HepG2 (cell line): ENCODE measurements at regions not wholly inside any gene's neighbourhood (a gene's known extent, or its start where the extent isn't known, plus 50 kb on each side); places are given as distances from the start of the nearest gene placed in this dataset.
A peak's percentile ranks its signal among the peaks of the same experiment; 100 is the strongest.

Source experiments
- ARHGAP35 ChIP-seq: sonication (generic); formaldehyde crosslinking; IDR thresholded peaks from 2 replicates; pipeline ENCODE4 v1.9.0; 2022; ENCODE audit warnings: mild to moderate bottlenecking, inconsistent platforms, moderate library complexity, missing genetic modification reagents, borderline replicate concordance
- ATF7-NPFF ChIP-seq: sonication (generic); formaldehyde crosslinking; IDR thresholded peaks from 2 replicates; pipeline ENCODE4 v1.8.1; 2023; ENCODE audit warnings: mild to moderate bottlenecking, low read depth, missing genetic modification reagents, moderate library complexity
- CBX5 ChIP-seq: sonication (generic); formaldehyde crosslinking; IDR thresholded peaks from 2 replicates; pipeline ENCODE4 v1.4.0; 2020; ENCODE audit warnings: missing genetic modification reagents, borderline replicate concordance
- CEBPB ChIP-seq: IDR thresholded peaks from 2 replicates; pipeline ENCODE4 v1.6.1; 2011; ENCODE audit warnings: low read depth, low read length, improper control_type of control experiment, borderline replicate concordance
- DR1 ChIP-seq: sonication (generic); formaldehyde crosslinking; IDR thresholded peaks from 2 replicates; pipeline ENCODE4 v1.8.0; 2021; ENCODE audit warnings: mild to moderate bottlenecking, missing genetic modification reagents, inconsistent platforms
- FOXA1 ChIP-seq, 2 experiments: fragments of 450-650 bp in 1 of 2; sonication (generic) in 1 of 2; formaldehyde crosslinking in 1 of 2; IDR thresholded peaks; 2 replicates each; pipeline versions ENCODE4 v1.4.0 to v1.6.1; 2016 to 2020; ENCODE audit warnings: missing genetic modification reagents in 1 of 2
- GATA4 ChIP-seq: sonication (generic); IDR thresholded peaks from 2 replicates; pipeline ENCODE4 v1.6.1; 2016; ENCODE audit warnings: antibody characterized with exemption, low read depth, borderline replicate concordance
- HDAC1 ChIP-seq: sonication (generic); formaldehyde crosslinking; IDR thresholded peaks from 2 replicates; pipeline ENCODE4 v1.5.1; 2020; ENCODE audit warnings: mild to moderate bottlenecking, missing genetic modification reagents
- RCOR2 ChIP-seq: IDR thresholded peaks from 2 replicates; pipeline ENCODE4 v1.6.1; 2016; ENCODE audit warnings: missing biosample characterization, missing genetic modification reagents
- SMC3 ChIP-seq: IDR thresholded peaks from 2 replicates; pipeline ENCODE4 v1.6.1; 2011; ENCODE audit warnings: low read length, improper control_type of control experiment
- SOX6 ChIP-seq, 2 experiments: fragments of 450-650 bp in 1 of 2; sonication (generic) in 1 of 2; formaldehyde crosslinking in 1 of 2; IDR thresholded peaks; 2 replicates each; pipeline versions ENCODE4 v1.4.0 to v1.6.1; 2017 to 2020; ENCODE audit warnings: antibody characterized with exemption in 1 of 2, mild to moderate bottlenecking in 1 of 2, missing genetic modification reagents in 1 of 2
- TBX3 ChIP-seq: fragments of 450-650 bp; IDR thresholded peaks from 2 replicates; pipeline ENCODE4 v1.6.1; 2017; ENCODE audit warnings: antibody characterized with exemption, mild to moderate bottlenecking, inconsistent platforms, borderline replicate concordance
- TCF7L2 ChIP-seq: IDR thresholded peaks from 2 replicates; pipeline ENCODE4 v1.6.1; 2011; ENCODE audit warnings: mild to moderate bottlenecking, low read depth, low read length, moderate library complexity
- ZNF274 ChIP-seq: sonication (generic); formaldehyde crosslinking; IDR thresholded peaks from 2 replicates; pipeline ENCODE4 v1.5.1; 2020; ENCODE audit warnings: mild to moderate bottlenecking, missing genetic modification reagents
- ZNF331 ChIP-seq: sonication (generic); formaldehyde crosslinking; IDR thresholded peaks from 2 replicates; pipeline ENCODE4 v1.4.0; 2020; ENCODE audit warnings: missing genetic modification reagents
- ZNF350 ChIP-seq: sonication (generic); formaldehyde crosslinking; IDR thresholded peaks from 2 replicates; pipeline ENCODE4 v1.4.0; 2020; ENCODE audit warnings: mild to moderate bottlenecking, low read depth, missing genetic modification reagents, borderline replicate concordance
- ZNF530 ChIP-seq: sonication (generic); formaldehyde crosslinking; IDR thresholded peaks from 2 replicates; pipeline ENCODE4 v1.5.0; 2020; ENCODE audit warnings: low read depth, mild to moderate bottlenecking, missing genetic modification reagents
- ZNF549 ChIP-seq: sonication (generic); formaldehyde crosslinking; IDR thresholded peaks from 2 replicates; pipeline ENCODE4 v1.5.0; 2020; ENCODE audit warnings: missing genetic modification reagents
- ZNF720 ChIP-seq: sonication (generic); formaldehyde crosslinking; IDR thresholded peaks from 2 replicates; pipeline ENCODE4 v1.4.0; 2020; ENCODE audit warnings: missing genetic modification reagents
- TF ChIP-seq, protein P1 (sequence below): IDR thresholded peaks from 2 replicates; pipeline ENCODE4 v1.6.1; 2016; ENCODE audit warnings: mild to moderate bottlenecking
- TF ChIP-seq, protein P2 (sequence below): IDR thresholded peaks from 2 replicates; pipeline ENCODE4 v1.6.1; 2018; ENCODE audit warnings: missing genetic modification reagents, mild to moderate bottlenecking, missing compliant biosample characterization
- TF ChIP-seq, protein P3 (sequence below): sonication (generic); formaldehyde crosslinking; IDR thresholded peaks from 2 replicates; pipeline ENCODE4 v1.5.0; 2020; ENCODE audit warnings: missing genetic modification reagents
- TF ChIP-seq, protein P4 (sequence below): sonication (generic); formaldehyde crosslinking; IDR thresholded peaks from 2 replicates; pipeline ENCODE4 v1.5.0; 2020; ENCODE audit warnings: mild to moderate bottlenecking, missing genetic modification reagents
- TF ChIP-seq, protein P5 (sequence below): sonication (generic); formaldehyde crosslinking; IDR thresholded peaks from 2 replicates; pipeline ENCODE4 v1.5.0; 2020; ENCODE audit warnings: missing genetic modification reagents
- TF ChIP-seq, protein P6 (sequence below): sonication (generic); formaldehyde crosslinking; IDR thresholded peaks from 2 replicates; pipeline ENCODE4 v1.5.0; 2020; ENCODE audit warnings: missing genetic modification reagents

DNA sequence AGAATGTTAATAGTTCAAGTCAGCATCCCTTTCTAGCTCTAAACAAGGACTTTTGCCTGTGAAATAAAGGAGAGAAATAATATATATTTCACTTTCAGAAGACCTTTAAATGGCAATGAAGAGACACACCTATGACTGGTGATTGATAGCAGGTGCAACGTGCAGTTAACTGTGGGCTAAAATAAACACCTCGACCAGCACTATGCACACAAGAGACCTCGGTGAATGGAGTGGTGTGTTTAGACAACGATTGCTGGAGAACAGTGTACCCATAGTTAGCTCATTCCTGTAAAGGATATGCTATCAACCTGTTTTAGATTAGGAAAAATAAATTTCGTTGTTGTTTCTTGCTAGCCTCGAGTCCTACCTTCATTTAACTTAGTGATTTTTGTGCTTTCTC lies 143.4 kb downstream of the NR4A2 start (continued):
- TF ChIP-seq, protein P1, sequence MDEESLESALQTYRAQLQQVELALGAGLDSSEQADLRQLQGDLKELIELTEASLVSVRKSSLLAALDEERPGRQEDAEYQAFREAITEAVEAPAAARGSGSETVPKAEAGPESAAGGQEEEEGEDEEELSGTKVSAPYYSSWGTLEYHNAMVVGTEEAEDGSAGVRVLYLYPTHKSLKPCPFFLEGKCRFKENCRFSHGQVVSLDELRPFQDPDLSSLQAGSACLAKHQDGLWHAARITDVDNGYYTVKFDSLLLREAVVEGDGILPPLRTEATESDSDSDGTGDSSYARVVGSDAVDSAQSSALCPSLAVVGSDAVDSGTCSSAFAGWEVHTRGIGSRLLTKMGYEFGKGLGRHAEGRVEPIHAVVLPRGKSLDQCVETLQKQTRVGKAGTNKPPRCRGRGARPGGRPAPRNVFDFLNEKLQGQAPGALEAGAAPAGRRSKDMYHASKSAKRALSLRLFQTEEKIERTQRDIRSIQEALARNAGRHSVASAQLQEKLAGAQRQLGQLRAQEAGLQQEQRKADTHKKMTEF (CRISPR knock-in tag): no peak
- TF ChIP-seq HDAC1: no peak
- TF ChIP-seq ATF7-NPFF: no peak
- TF ChIP-seq ARHGAP35 (CRISPR knock-in tag): no peak
- TF ChIP-seq ZNF331 (CRISPR knock-in tag): peak; percentile 25; the same call in 1 of the 2 replicates
- TF ChIP-seq CEBPB: no peak
- no peak for TF ChIP-seq ZNF530 (CRISPR knock-in tag)
- no peak for TF ChIP-seq SMC3
- TF ChIP-seq, protein P2, sequence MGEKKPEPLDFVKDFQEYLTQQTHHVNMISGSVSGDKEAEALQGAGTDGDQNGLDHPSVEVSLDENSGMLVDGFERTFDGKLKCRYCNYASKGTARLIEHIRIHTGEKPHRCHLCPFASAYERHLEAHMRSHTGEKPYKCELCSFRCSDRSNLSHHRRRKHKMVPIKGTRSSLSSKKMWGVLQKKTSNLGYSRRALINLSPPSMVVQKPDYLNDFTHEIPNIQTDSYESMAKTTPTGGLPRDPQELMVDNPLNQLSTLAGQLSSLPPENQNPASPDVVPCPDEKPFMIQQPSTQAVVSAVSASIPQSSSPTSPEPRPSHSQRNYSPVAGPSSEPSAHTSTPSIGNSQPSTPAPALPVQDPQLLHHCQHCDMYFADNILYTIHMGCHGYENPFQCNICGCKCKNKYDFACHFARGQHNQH: no peak
- peak; percentile 63; the same call in 1 of the 2 replicates for TF ChIP-seq TBX3
- TF ChIP-seq CBX5: no peak
- no peak for TF ChIP-seq TCF7L2
- TF ChIP-seq GATA4: no peak
- TF ChIP-seq RCOR2 (CRISPR knock-in tag): no peak
- no peak for TF ChIP-seq FOXA1 (IDR thresholded peaks at IDR 0.05)
- peak; percentile 77 for TF ChIP-seq FOXA1 (CRISPR knock-in tag; IDR thresholded peaks at IDR 0.05)
- no peak for TF ChIP-seq DR1 (CRISPR knock-in tag)
- TF ChIP-seq, protein P3, sequence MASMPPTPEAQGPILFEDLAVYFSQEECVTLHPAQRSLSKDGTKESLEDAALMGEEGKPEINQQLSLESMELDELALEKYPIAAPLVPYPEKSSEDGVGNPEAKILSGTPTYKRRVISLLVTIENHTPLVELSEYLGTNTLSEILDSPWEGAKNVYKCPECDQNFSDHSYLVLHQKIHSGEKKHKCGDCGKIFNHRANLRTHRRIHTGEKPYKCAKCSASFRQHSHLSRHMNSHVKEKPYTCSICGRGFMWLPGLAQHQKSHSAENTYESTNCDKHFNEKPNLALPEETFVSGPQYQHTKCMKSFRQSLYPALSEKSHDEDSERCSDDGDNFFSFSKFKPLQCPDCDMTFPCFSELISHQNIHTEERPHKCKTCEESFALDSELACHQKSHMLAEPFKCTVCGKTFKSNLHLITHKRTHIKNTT: no peak
- TF ChIP-seq ZNF549 (CRISPR knock-in tag): no peak
- TF ChIP-seq, protein P4, sequence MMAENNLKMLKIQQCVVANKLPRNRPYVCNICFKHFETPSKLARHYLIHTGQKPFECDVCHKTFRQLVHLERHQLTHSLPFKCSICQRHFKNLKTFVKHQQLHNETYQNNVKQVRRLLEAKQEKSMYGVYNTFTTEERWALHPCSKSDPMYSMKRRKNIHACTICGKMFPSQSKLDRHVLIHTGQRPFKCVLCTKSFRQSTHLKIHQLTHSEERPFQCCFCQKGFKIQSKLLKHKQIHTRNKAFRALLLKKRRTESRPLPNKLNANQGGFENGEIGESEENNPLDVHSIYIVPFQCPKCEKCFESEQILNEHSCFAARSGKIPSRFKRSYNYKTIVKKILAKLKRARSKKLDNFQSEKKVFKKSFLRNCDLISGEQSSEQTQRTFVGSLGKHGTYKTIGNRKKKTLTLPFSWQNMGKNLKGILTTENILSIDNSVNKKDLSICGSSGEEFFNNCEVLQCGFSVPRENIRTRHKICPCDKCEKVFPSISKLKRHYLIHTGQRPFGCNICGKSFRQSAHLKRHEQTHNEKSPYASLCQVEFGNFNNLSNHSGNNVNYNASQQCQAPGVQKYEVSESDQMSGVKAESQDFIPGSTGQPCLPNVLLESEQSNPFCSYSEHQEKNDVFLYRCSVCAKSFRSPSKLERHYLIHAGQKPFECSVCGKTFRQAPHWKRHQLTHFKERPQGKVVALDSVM (CRISPR knock-in tag): no peak
- TF ChIP-seq SOX6 (IDR thresholded peaks at IDR 0.05): no peak
- TF ChIP-seq SOX6 (CRISPR knock-in tag; IDR thresholded peaks at IDR 0.05): peak; percentile 34; the same call in 1 of the 2 replicates
- no peak for TF ChIP-seq ZNF274
- TF ChIP-seq ZNF350 (CRISPR knock-in tag): no peak
- TF ChIP-seq, protein P5, sequence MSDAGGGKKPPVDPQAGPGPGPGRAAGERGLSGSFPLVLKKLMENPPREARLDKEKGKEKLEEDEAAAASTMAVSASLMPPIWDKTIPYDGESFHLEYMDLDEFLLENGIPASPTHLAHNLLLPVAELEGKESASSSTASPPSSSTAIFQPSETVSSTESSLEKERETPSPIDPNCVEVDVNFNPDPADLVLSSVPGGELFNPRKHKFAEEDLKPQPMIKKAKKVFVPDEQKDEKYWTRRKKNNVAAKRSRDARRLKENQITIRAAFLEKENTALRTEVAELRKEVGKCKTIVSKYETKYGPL (CRISPR knock-in tag): no peak
- TF ChIP-seq, protein P6, sequence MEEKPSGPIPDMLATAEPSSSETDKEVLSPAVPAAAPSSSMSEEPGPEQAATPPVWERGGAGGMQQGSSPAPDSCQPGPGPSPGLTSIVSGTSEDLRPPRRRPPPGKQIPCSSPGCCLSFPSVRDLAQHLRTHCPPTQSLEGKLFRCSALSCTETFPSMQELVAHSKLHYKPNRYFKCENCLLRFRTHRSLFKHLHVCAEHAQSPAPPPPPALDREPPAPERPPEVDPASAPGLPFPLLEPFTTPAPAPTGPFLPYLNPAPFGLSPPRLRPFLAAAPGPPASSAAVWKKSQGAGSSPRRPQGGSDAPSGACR (CRISPR knock-in tag): no peak
- TF ChIP-seq ZNF720 (CRISPR knock-in tag): no peak
